Astrocyte (in vitro differentiated cells and primary cell): ENCODE measurements at regions not wholly inside any gene's neighbourhood (a gene's known extent, or its start where the extent isn't known, plus 50 kb on each side); places are given as distances from the start of the nearest gene placed in this dataset.

Experiments
- EZH2 ChIP-seq: IDR thresholded peaks from 2 replicates; pipeline ENCODE4 v1.6.1; 2012; ENCODE audit warnings: mild to moderate bottlenecking, low read length, inconsistent platforms; ENCODE audit not compliant: insufficient read depth
- TF ChIP-seq, protein P1 (sequence below): IDR thresholded peaks from 2 replicates; pipeline ENCODE4 v1.5.1; 2011; ENCODE audit warnings: low read depth, mild to moderate bottlenecking, inconsistent platforms, low read length, moderate library complexity; ENCODE audit not compliant: insufficient read depth

GRCh38 chr5:8952147-8952546, 593.7 kb downstream of the SEMA5A start:
- TF ChIP-seq, protein P1, sequence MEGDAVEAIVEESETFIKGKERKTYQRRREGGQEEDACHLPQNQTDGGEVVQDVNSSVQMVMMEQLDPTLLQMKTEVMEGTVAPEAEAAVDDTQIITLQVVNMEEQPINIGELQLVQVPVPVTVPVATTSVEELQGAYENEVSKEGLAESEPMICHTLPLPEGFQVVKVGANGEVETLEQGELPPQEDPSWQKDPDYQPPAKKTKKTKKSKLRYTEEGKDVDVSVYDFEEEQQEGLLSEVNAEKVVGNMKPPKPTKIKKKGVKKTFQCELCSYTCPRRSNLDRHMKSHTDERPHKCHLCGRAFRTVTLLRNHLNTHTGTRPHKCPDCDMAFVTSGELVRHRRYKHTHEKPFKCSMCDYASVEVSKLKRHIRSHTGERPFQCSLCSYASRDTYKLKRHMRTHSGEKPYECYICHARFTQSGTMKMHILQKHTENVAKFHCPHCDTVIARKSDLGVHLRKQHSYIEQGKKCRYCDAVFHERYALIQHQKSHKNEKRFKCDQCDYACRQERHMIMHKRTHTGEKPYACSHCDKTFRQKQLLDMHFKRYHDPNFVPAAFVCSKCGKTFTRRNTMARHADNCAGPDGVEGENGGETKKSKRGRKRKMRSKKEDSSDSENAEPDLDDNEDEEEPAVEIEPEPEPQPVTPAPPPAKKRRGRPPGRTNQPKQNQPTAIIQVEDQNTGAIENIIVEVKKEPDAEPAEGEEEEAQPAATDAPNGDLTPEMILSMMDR: no peak
- TF ChIP-seq EZH2: no peak
